Thoracic aorta (tissue), 2 donors: ENCODE measurements at regions not wholly inside any gene's neighbourhood (a gene's known extent, or its start where the extent isn't known, plus 50 kb on each side); places are given as distances from the start of the nearest gene placed in this dataset.

Experiments
- ATAC-seq: fragments of 150-250 bp; one replicate; pipeline ENCODE4 v1.8.0; 2017; ENCODE audit warnings: low read depth; ENCODE audit not compliant: insufficient number of reproducible peaks, low FRiP score
- DNase-seq: peaks from one replicate; pipeline ENCODE4 v3.0.0-alpha.2; 2020; ENCODE audit warnings: low spot score
- H3K27ac ChIP-seq, 2 donors: fragments of 200-600 bp; sonication (generic); 1 replicate in 1 of 2; 2 replicates in 1 of 2; pipeline ENCODE4 v1.5.1; 2016; ENCODE audit warnings: mild to moderate bottlenecking in 2 of 2, moderate library complexity in 2 of 2
- H3K27me3 ChIP-seq: fragments of 200-600 bp; sonication (generic); replicated peaks from 2 replicates; pipeline ENCODE4 v1.6.0; 2016; ENCODE audit warnings: mild to moderate bottlenecking; ENCODE audit not compliant: insufficient read depth
- H3K36me3 ChIP-seq: fragments of 200-600 bp; sonication (generic); one replicate; pipeline ENCODE4 v1.5.1; 2016
- H3K4me1 ChIP-seq, 2 donors: fragments of 200-600 bp; sonication (generic); 1 replicate in 1 of 2; 2 replicates in 1 of 2; pipeline versions ENCODE4 v1.5.1 to v1.6.0; 2016; ENCODE audit warnings: low read depth in 2 of 2, mild to moderate bottlenecking in 1 of 2; ENCODE audit not compliant: control insufficient read depth in 1 of 2
- H3K4me3 ChIP-seq: fragments of 200-600 bp; sonication (generic); 2 replicates; pipeline ENCODE4 v1.5.1; 2016; ENCODE audit warnings: mild to moderate bottlenecking
- H3K9me3 ChIP-seq: fragments of 200-600 bp; sonication (generic); 2 replicates; pipeline ENCODE4 v1.5.1; 2016
- CTCF ChIP-seq: fragments of 200-600 bp; sonication (generic); IDR thresholded peaks from one replicate; pipeline ENCODE4 v1.5.1; 2019; ENCODE audit warnings: antibody characterized with exemption

- H3K27ac ChIP-seq: no peak overlapping the region
- H3K4me3 ChIP-seq: no peak overlapping the region
- DNase-seq (no peak), ATAC-seq (no peak)
- H3K27me3 ChIP-seq: no peaks in the 10 kb centered on the region
- H3K4me1 ChIP-seq: no peaks in the 10 kb centered on the region
- no peaks in the 10 kb centered on the region for H3K9me3 ChIP-seq
- TF ChIP-seq CTCF: no peak
- H3K36me3 ChIP-seq: no peaks in the 10 kb centered on the region
Observed at GRCh38 chr20:60465993-60466686, 507.9 kb downstream of the CDH26 start.

- no peaks in the 10 kb centered on the region for H3K27me3 ChIP-seq
- H3K4me3 ChIP-seq: no peak overlapping the region
- TF ChIP-seq CTCF: no peak
- ATAC-seq (no peak), DNase-seq (no peak)
- no peaks in the 10 kb centered on the region for H3K4me1 ChIP-seq
- H3K36me3 ChIP-seq: no peaks in the 10 kb centered on the region
- no peaks in the 10 kb centered on the region for H3K9me3 ChIP-seq
- no peak overlapping the region for H3K27ac ChIP-seq
Observed at GRCh38 chr20:60466687-60467022, 508.4 kb downstream of the CDH26 start.

- Histone ChIP-seq H3K9me3 (no peaks in the 10 kb centered on the region), H3K27ac (no peak overlapping the region), H3K4me1 (no peaks in the 10 kb centered on the region), H3K36me3 (no peaks in the 10 kb centered on the region), H3K27me3 (no peaks in the 10 kb centered on the region), H3K4me3 (no peak overlapping the region)
- no peak for TF ChIP-seq CTCF
- ATAC-seq: no peak
- no peak for DNase-seq
Observed at GRCh38 chr20:60467078-60467477, 508.9 kb downstream of the CDH26 start.

- H3K4me3 ChIP-seq: no peak overlapping the region
- no peak for TF ChIP-seq CTCF
- DNase-seq (no peak), ATAC-seq (no peak)
- H3K27ac ChIP-seq: no peak overlapping the region
- no peaks in the 10 kb centered on the region for H3K9me3 ChIP-seq
- H3K36me3 ChIP-seq: no peaks in the 10 kb centered on the region
- no peaks in the 10 kb centered on the region for H3K4me1 ChIP-seq
- no peaks in the 10 kb centered on the region for H3K27me3 ChIP-seq
Observed at GRCh38 chr20:60467771-60468170, 509.5 kb downstream of the CDH26 start.

GRCh38 chr20:60469829-60470228 lies 511.6 kb downstream of the CDH26 start:
- H3K9me3 ChIP-seq: no peaks in the 10 kb centered on the region
- H3K4me1 ChIP-seq: no peaks in the 10 kb centered on the region
- ATAC-seq (no peak), DNase-seq (no peak)
- no peak for TF ChIP-seq CTCF
- H3K4me3 ChIP-seq: no peak overlapping the region
- H3K27ac ChIP-seq: no peak overlapping the region
- no peaks in the 10 kb centered on the region for H3K27me3 ChIP-seq
- no peaks in the 10 kb centered on the region for H3K36me3 ChIP-seq
